ENCODE measurements at regions not wholly inside any gene's neighbourhood (a gene's known extent, or its start where the extent isn't known, plus 50 kb on each side); places are given as distances from the start of the nearest gene placed in this dataset.

DNA sequence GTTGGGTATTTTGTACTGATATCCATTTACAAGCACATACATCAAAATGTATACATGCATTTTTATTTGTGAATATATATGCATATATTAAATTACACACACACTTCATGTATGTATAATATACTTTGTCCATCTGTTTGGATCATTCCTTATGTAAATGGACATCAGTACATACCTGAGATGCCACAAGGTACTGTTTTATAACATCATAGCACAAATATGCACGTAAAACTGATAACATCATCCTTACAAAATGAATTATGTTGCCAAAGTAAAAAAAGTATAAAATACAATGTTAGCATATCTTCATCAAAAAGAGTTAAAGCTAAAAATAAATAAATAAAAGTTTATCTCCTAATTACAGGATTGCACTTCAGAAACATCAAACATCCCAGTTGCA lies 634.8 kb upstream of the UBE2E2 start:
- no peak for DNase-seq (ENCODE audit: low read depth)
- no peak overlapping the region for H3K4me3 ChIP-seq (ENCODE audit: low read depth, low read length)
- TF ChIP-seq, protein P1, sequence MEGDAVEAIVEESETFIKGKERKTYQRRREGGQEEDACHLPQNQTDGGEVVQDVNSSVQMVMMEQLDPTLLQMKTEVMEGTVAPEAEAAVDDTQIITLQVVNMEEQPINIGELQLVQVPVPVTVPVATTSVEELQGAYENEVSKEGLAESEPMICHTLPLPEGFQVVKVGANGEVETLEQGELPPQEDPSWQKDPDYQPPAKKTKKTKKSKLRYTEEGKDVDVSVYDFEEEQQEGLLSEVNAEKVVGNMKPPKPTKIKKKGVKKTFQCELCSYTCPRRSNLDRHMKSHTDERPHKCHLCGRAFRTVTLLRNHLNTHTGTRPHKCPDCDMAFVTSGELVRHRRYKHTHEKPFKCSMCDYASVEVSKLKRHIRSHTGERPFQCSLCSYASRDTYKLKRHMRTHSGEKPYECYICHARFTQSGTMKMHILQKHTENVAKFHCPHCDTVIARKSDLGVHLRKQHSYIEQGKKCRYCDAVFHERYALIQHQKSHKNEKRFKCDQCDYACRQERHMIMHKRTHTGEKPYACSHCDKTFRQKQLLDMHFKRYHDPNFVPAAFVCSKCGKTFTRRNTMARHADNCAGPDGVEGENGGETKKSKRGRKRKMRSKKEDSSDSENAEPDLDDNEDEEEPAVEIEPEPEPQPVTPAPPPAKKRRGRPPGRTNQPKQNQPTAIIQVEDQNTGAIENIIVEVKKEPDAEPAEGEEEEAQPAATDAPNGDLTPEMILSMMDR (IDR thresholded peaks at IDR 0.05; ENCODE audit: insufficient read depth, low read depth, low read length, missing control alignments) = no peak

DNA sequence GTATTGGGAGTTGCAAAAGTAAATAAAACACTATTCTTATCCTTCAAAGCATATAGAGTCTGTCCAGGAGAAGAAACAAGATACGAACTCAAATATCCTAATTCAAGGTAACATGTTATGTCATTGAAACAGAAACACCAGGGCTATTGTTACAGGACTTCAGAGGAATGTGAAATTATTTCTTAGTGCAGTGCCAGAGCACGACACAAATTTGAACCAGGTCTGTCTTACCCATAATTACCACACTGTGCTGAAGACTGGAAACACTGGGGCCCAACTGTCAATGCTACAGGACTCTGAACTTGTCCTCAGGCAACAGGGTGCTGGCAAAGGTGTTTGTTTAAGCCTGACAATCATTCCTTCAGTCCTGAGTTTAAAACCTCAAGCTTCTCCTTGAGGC lies 633.6 kb upstream of the UBE2E2 start:
- H3K4me3 ChIP-seq (ENCODE audit: low read depth, low read length) = no peak overlapping the region
- TF ChIP-seq, protein P1 (IDR thresholded peaks at IDR 0.05; ENCODE audit: insufficient read depth, low read depth, low read length, missing control alignments) = no peak
- DNase-seq (ENCODE audit: low read depth) = no peak

DNA sequence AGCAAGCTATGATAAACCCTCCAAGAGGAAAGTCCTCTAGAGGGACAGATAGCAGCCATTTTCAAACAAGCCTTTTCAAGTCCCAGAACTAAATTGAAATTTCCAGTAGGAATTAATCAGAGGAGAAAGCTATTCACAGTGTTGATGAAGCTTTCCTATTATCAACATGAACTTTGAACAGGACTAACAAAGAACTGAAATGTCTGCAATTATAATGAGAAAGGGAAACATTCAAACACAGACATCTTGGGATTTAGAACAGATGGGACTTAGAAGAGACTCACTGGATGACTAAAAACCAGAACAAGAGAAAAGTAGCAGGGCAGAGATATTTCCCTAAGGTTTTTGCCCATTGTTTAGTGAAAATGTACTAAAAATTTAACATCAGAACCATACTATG lies 622.1 kb upstream of the UBE2E2 start:
- no peak for DNase-seq (ENCODE audit: low read depth)
- TF ChIP-seq, protein P1 (IDR thresholded peaks at IDR 0.05; ENCODE audit: insufficient read depth, low read depth, low read length, missing control alignments) = no peak

DNA sequence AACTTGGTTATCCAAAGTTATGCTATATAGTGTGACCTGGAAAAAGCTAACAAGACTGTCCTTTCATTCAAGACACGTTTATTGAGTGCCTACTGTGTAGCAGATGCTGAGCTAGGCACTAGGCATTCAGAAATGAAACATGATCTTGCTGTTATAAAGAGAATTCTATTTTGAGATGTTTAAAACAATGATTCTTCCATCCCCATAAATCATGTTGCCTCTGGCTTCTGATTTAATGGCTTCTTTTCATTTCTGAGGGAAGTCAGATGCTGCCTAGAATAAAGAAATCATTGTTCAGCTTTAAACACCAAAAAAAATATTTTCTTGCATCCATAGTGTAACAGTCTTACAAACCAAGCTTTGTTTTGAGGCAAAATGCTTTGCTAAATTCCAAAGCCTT lies 620.9 kb upstream of the UBE2E2 start:
- TF ChIP-seq, protein P1 (IDR thresholded peaks at IDR 0.05; ENCODE audit: insufficient read depth, low read depth, low read length, missing control alignments) = no peak
- DNase-seq (ENCODE audit: low read depth) = no peak
- H3K4me3 ChIP-seq (ENCODE audit: low read depth, low read length) = no peak overlapping the region

More for the DNA sequence above, 622.1 kb upstream of the UBE2E2 start:
- H3K4me3 ChIP-seq (ENCODE audit: low read depth, low read length) = no peak overlapping the region

DNA sequence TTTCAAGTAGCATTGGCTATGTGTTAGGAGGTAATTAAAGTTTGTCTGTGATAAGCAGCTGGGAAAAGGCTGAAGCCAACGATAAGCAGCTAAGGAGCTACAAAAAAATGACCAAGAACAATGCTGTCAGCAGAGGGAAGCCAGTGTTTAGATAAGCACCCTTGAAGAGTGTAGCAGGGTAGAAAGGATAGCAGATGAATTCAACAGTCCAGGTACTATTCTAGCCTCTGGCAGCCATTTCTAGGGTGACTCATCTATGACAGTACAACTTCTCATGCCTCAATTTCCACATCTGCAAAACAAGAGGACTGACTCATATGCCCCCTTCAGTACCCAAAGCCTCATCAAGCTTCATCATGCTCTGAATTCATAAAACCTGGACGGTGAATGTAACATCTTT lies 617.6 kb upstream of the UBE2E2 start:
- TF ChIP-seq, protein P1 (IDR thresholded peaks at IDR 0.05; ENCODE audit: insufficient read depth, low read depth, low read length, missing control alignments) = no peak
- no peak for DNase-seq (ENCODE audit: low read depth)
- no peak overlapping the region for H3K4me3 ChIP-seq (ENCODE audit: low read depth, low read length)

DNA sequence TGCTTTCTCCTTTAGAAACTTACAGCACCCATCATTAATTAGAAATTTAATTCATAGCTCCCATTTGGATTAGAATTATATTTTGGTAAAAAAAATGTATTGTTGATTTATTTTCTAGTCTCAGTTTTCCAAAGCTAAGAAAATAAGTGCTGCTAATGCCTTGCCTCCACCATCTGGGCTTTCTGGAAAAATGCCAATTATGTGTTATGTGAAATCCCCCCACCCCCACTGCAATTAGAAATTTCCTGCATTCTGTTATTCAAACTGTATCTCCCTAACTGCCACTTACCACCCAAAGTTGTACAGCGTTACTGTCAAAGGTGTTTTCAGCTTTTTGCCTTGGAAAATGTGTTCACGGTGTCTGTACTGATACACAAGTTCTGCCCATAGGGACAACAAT lies 617.2 kb upstream of the UBE2E2 start:
- H3K4me3 ChIP-seq (ENCODE audit: low read depth, low read length) = no peak overlapping the region
- DNase-seq (ENCODE audit: low read depth) = no peak
- TF ChIP-seq, protein P1 (IDR thresholded peaks at IDR 0.05; ENCODE audit: insufficient read depth, low read depth, low read length, missing control alignments) = no peak

DNA sequence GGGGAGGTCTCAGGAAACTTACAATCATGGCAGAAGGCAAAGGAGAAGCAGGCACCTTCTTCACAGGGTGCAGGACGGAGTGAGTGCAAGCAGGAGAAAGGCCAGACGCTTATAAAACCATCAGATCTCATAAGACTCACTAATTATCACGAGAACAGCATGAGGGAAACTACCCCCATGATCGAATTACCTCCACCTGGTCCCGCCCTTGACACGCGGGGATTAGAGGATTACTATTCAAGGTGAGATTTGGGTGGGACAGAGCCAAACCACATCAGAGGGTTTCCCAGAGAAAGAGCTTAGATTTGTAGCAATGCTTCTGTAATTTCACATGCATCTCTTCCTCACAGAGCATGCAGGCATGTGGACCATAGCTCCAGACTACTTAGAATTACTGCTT lies 615.7 kb upstream of the UBE2E2 start:
- TF ChIP-seq, protein P1 (IDR thresholded peaks at IDR 0.05; ENCODE audit: insufficient read depth, low read depth, low read length, missing control alignments) = no peak
- no peak for DNase-seq (ENCODE audit: low read depth)
- no peak overlapping the region for H3K4me3 ChIP-seq (ENCODE audit: low read depth, low read length)
